Ishikawa (cell line): ENCODE measurements at regions not wholly inside any gene's neighbourhood (a gene's known extent, or its start where the extent isn't known, plus 50 kb on each side); places are given as distances from the start of the nearest gene placed in this dataset.

Source experiments
- FOXM1 ChIP-seq: IDR thresholded peaks from 2 replicates; pipeline ENCODE4 v1.6.1; 2012; ENCODE audit warnings: low read depth, borderline replicate concordance
- MAX ChIP-seq: IDR thresholded peaks from 2 replicates; pipeline ENCODE4 v1.6.1; 2012
- NFIC ChIP-seq: IDR thresholded peaks from 2 replicates; pipeline ENCODE4 v1.6.1; 2012
- TAF1 ChIP-seq: IDR thresholded peaks from 2 replicates; pipeline ENCODE4 v1.6.1; 2012; ENCODE audit warnings: low read depth, mild to moderate bottlenecking
- TCF12 ChIP-seq: IDR thresholded peaks from 2 replicates; pipeline ENCODE4 v1.6.1; 2012; ENCODE audit warnings: low read depth
- YY1 ChIP-seq: IDR thresholded peaks from 2 replicates; pipeline ENCODE4 v1.6.1; 2012; ENCODE audit warnings: low read depth

GRCh38 chr6:100194535-100194934 is 200.5 kb upstream of the MCHR2 start:
- TF ChIP-seq FOXM1 (no peak), TAF1 (no peak), TCF12 (no peak), MAX (no peak), YY1 (no peak), NFIC (no peak)
